NCI-H1417 treated with DMSO at 0.1 percent for 48 hours (cell line): ENCODE measurements at regions not wholly inside any gene's neighbourhood (a gene's known extent, or its start where the extent isn't known, plus 50 kb on each side); places are given as distances from the start of the nearest gene placed in this dataset.
"Not testable (repeated sequence)": the region's sequence is repeated elsewhere in the genome, so short reads cannot be mapped to it uniquely, and the experiment has no call there.

Experiments used
- DNase-seq: peaks from one replicate; lab custom pipeline; 2025; lab: John Stamatoyannopoulos, UW

DNA sequence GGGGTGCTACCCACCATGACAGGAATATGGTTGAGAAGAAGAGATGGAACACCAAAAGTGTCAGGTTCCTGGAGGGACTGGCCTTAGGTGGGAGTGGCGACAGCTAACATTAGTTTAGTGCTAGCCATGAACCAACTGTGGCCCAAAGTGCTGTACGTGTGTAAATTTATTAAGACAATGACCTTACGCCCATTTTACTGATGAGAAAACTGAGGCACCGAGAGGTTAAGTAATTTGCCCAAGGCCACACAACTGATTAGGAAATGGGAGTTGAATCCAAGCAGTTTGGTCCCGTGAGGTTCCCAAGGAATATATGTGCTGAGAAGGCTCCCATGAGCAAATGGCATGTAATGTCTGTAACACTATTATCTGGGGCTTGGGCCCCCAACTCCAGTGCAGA, 109.5 kb upstream of the SLC1A4 start:
- DNase-seq = no peak

DNA sequence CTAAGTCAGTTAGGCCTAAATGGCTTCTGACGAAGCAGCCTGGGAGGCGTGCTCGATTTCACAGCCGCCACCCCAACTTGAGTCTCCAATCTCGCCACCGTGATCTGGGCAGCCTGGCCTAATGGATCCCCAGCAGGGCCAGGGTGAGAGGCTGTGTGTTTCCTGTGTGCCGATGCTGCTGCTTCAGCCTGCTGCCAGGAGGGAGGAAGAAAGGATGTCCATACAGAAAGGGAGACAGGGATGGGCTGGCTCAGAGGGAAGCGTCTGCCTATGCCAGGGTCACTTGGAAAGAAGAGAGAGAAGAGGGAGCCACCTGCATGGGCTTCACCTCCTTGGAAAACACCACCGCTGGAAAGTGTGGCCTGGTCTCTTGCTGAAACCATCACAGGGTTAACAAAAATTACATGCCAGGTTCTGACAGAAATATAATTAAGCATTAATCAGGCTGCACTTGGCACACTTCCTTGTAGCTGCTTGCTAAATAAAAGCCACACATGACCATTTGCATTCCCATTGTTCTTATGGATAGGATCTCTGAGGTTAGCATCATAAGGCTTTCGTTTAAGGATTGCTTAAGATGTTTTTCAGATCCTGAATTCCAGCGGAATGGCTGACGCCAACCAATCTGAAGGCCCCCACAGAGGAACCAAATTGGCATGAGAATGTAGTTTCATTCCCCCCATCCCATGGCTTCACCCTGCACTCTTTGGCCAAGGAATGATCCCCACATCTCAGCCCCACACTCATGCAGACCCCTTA, 108.8 kb upstream of the SLC1A4 start:
- no peak for DNase-seq

DNA sequence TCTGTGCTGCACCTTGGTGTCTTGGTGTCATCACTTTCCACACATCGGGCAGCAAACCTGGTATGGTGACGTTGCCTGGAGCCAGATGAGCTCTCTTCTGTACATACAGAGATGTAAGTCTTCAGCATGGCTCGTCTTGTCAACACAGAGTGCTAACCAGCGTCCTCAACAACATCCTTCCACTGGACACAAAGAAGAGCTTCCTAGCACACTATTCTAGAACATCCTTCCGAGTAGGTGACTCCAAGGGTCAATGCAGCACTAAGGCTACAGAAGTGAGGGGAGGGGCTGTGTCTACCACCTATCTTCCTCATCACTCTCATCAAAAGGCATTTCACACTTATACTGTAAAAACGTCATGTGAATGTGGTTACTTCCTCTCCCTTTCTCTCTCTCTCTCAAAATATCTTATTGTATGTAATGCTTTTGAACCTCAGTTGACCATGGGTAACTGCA, 108.1 kb upstream of the SLC1A4 start:
- no peak for DNase-seq

DNA sequence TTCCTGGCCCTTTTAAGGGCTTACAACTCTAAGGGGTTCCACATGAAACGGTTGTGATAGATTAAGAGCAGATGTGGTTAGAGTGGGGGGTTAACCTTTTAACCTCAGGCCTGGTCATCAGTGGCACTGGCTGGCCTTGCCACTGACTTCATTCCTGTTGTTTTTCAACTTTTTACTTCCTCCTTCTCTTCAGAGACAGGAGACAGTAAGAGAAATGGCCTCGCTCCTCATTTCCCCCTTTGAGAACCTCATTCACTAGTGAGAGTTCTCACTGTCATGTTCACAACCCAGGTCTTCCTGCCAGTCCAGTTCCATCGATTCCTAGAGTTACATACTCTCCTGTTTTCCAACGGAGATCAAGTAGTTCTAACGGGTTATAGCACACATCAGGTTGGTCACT, 101.6 kb upstream of the SLC1A4 start:
- no peak for DNase-seq

DNA sequence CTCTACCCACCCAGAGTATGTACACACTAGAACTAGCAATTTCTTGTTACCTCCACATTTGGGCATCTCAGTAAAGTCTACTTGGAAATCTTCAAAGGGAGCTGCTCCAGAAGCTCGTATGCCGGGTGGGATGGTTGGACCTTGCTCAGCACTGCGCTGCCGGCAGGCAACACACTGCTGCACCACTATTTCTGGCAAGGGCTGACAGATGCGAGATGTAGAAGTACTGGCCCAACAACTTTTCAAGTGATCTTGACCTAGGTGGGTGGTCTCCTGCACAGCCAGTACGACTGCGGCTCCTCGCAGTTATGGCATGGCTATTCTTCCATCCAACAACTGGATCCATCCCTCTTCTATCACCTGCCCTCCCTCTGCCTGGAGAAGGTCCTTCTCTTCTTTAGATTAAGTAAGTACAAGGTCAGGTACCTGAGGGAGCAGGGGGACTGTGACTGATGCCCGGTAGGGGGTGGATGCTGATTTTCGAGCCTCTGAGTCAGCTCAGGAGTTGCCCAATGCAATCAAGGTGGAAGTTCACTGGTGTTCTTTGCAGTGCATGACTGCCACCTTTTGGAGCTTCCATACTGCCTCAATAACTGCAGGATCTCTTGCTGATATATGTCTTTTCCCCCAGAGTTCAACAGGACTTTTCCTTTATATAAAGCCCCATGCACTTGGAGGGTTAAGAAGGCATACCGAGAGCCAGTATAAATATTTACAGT, 100.4 kb upstream of the SLC1A4 start:
- DNase-seq = no peak

DNA sequence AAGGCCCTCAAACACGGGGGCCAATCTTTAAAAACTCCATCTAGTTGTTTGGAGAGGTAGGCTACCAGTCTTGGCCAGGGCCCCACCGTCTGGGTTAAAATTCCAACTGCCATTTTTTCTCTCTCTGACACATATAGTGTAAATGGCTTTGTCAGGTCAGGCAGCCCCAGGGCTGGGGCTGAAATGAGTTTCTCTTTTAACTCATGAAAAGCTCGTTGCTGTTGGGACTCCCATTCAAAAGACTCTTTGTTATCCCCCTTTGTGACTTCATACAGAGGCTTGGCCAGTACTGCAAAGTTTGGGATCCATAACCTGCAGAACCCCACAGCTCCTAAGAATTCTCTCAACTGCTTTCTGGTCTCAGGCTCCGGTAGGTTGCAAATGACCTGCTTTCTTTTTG, 99.4 kb upstream of the SLC1A4 start:
- DNase-seq = no peak

DNA sequence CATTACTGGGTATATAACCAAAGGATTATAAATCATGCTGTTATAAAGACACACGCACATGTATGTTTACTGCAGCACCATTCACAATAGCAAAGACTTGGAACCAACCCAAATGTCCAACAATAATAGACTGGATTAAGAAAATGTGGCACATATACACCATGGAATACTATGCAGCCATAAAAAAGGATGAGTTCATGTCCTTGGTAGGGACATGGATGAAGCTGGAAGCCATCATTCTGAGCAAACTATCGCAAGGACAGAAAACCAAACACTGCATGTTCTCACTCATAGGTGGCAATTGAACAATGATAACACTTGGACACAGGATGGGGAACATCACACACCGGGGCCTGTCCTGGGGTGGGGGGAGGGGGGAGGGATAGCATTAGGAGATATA, 92.6 kb upstream of the SLC1A4 start:
- DNase-seq = not testable (repeated sequence)

DNA sequence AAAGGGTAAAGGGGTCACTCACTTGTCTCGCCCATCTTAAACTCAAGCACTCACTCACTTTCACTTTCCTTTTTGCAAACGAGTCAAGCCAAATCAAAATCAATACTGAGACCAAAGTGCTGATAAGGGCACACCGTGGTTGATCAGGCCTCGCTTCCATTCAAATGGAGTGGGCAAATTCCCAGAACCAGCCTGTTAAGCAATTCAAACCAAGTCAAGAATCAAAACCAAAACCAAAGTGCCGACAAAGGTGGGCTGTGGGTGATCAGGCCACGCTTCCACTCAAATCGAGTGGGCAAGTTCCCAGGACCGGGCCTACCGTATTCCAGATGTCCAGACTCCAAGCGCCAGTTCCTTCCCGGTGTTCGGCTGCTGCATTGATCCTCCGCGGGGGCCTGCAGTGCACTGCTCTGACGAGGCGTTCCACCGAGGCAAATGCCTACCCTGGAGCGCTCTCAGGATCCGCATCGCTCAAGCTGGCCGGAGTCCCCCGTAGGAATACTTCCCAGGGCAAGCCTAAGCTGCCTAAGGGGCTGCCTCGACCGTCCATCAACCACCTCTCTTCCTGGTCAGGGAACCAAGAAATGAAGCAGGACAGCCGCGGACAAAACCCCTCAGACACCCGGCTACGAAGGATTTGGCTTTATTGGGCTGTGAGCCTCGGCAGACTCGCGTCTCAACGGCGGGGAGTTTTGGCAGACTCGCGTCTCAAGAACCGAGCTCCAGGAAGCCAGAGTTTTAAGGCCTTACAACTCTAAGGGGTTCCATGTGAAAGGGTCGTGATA, 89.9 kb upstream of the SLC1A4 start:
- no peak for DNase-seq

DNA sequence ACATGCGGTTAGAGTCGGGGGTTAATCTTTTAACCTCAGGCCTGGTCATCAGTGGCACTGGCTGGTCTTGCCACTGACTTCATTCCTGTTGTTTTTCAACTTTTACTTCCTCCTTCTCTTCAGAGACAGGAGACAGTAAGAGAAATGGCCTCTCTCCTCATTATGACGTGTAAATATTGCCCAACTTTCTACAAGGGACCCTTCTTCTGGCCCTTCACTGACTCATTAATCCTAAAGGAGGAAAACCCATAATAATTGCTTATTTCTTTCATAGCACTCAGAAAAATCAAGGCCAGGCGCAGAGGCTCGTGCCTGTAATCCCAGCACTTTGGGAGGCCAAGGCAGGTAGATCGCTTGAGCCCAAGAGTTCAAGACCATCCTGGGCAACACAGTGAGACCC, 89.3 kb upstream of the SLC1A4 start:
- DNase-seq = not testable (repeated sequence)

DNA sequence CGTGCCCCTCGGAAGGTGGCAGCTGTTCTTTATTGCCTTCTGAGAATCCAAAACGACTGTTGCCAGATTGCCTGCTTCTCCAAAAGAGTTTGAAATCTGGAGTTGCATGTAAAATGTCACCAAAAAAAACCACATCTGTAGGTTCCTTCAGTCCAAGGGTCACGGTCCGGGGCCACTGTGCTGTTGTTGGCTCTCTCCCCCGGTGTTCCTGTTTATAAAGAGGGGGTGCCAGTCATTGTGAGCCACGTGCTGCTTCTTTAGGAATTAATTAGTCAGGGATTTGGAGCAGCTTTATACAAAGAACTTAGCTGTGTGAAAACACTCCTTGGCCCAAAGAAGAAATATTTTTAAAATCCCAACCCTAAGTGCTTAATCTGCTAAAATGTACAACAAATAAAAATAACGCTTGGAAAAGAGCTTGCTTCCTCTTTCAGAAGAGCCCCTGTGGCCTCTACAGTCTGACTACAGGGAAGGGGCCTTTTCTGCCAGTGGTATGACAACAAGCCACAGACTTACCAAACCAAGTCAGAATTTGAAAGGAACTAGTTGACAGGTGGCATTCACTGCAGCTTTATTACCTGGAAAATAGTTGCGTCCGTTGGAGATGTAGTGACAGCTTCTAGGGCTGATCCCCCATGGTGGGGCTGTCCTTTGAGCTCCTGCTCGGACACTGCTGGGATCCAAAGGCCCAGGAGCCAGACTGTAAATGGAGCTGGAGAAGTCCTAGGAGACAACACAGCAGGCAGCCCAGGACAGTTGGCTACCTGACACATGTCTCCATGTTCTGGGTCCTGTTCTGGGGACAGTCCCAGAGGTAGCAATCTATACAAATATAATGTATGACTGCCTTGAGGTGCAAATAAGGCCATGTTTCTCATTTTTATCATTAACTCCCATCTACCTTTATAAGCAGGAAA, 84.5 kb upstream of the SLC1A4 start:
- no peak for DNase-seq

DNA sequence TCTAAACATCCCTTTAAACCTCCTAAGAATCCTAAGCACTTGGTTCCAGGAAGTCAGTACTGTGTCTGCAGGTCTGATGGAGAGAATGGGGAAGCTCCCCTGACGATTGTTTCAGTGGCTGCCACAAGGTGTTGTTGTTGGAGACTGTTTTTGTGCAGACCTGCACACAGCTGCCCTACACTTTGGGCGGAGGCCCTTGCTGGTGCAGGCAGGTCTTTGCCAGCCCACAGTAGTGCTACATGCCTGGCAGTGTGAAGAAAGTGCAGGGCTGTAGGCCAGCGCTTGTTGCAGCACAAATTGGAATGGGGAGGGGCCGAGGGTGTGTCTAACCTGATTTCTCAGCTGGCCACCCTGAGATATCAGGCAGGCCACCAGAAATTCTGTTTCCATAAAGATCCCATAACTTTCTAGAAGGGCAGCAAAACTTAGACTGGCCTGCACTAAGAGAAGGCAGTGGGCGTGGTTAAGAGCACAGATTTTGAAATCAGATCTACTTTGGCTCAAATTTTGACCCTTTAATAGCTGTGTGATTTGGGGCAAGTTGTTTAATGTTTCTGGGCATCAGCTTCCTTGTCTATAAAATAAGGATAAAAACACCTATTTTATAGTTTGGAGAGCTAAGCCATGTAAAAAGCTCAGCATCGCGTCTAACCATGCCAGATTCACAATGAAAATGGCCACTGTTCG, 83.7 kb upstream of the SLC1A4 start:
- no peak for DNase-seq

DNA sequence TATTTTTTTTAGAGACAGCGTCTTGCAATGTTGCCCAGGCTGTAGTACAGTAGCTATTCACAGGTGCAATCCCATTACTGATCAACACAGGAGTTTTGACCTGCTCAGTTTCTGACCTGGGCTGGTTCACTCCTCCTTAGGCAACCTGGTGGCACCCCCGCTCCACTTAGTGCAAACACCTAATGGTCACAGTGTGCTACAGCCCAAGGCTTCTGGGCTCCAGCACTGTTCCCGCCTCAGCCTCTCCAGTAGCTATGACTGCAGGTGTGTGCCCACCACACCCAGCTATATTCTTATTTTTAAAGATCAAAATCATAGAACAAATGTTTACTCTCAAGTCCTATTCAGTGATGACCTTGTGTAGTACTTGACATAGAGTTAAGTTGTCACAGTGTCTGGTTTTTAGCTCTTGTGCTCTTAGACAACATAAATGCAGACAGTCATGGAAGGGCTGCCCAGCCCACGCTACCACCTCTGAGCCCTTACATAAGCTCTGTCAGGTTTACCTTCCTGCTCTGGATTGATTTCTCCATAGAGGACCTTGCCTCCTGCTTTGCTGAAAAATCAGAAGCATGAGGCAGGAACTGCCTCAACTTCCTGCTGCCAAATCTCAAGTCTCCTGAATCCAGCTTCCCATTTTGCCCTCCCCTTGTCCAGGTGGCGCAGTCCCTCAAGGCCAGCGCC, 82.2 kb upstream of the SLC1A4 start:
- DNase-seq = no peak

DNA sequence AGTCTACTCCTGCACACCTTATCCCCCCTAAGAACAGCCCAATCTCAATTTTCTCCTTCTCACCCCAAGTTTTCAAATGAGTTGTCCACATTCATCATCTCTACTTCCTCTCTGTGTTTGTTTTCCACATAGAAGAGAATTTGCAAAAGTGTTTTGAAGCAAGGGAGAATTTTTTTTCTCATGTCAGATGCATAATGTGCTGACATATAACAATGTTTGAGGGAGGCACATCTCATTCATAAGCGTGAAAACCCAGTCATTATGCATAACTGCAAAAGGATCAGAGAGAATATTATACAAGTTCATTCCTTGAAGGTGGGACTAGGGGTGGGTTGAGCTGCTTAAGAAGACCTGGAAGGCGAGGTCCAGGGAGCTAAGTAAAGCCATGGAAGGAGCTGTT, 80.8 kb upstream of the SLC1A4 start:
- DNase-seq = no peak

DNA sequence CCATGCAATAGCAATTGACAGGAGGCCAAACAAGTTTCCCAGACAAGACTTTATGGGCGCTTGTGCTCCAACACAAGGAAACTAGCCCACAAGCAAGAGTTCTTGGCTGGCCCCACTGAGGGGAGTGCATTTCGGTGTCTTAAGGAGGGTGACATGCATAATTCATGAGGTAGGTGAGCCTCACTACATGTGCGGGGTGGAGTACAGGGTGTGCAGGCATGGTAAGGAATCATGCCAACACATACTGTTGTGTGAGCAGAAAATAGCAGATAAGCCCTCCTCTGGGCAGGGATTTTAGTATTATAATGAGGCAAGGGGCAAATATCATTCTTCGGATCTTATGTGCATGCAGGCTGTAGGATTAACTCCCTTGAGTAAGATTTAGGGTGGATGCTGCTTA, 78.7 kb upstream of the SLC1A4 start:
- DNase-seq = no peak

DNA sequence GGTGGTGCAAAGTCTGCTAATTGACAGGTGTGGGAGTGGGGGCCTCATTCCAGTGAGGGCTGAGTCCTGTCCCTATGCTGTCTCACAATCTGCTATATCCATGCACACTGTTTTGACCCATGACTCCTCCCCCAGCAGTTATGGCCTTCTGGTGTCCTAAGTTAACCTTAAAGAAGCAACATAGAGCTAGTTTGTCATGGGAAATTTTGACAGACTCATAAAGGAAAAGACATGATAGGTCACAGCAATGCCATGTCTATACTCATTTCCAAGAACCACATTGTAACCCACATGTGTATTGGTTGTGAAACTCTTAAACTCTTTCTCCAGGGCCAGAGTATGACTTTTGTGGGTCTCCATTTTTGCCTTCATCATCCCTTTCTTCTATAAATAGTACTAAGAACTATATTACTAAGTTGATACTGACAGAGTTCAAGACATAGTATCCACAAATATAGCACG, 78.2 kb upstream of the SLC1A4 start:
- DNase-seq = no peak

DNA sequence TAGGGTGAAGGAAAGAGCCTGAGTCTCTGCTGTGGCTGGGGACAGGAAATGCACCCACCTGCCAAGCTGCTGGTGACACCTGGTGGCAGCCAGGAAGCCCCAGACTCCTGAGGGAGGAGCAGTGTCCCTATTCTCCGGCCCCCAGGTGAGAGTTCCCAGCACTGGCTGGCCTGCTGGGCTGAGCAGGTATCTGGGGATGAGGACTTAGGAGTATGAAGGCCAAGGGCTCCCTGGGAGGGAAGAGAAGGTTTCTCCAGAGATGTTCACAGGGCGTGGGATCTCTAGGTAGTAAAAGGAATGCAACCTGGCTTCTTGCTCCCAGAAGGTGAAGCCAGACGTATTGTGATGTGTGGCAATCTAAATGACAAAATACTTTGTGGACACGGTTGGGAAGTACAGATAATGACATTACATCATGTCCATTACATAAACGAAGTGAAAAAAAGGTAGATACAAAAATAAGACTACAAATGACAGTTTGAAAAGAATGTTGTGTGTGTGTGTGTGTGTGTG, 75.8 kb upstream of the SLC1A4 start:
- no peak for DNase-seq

DNA sequence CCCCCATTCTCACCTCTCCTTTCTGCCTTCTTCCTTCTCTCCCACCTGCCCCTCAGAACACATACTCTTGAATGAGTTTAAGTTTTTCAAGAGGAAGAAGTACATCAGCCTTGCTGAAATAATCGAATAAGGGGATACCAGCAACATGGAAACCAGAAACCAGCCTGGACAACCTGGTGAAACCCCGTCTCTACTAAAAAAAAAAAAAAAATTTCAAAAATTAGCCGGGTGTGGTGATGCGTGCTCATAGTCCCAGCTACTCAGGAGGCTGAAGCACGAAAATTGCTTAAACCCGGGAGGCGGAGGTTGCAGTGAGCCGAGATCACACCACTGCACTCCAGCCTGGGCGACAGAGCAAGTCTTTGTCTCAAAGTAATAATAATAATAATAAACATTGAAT, 75.0 kb upstream of the SLC1A4 start:
- DNase-seq = no peak

DNA sequence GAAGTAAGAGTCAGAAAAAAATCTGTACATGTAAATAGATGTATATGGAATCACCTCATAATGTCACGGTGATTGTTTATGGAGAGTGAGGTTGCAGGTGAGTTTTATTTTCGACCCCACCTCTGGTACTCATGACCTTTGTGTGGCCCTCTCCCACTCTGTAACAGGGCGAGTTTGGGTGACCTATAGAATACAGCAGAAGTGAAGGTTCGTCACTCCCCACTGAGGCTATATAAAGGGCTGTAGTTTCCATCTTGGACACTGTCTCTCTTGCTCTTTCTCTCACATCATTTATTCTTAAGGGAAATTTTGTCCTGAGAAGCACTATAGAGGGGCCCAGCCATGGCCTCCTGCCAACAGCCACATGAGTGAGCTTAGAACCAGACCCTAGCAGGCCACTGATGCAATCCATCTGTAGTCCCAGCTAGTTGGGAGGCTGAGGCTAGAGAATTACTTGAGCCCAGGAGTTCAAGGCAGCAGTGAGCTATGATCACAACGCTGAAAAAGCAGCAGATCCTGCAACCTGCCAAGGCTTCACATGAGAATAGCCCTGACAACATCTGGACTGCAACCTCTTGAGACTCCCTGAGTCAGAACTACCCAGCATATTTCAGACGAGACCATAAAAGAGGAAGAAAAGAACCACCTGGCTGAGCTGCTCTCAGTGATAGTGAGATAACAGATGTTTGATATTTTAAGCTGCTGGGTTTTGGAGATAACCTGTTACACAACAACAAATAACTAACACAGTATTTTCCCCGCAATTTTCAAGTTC, 74.3 kb upstream of the SLC1A4 start:
- DNase-seq = no peak

DNA sequence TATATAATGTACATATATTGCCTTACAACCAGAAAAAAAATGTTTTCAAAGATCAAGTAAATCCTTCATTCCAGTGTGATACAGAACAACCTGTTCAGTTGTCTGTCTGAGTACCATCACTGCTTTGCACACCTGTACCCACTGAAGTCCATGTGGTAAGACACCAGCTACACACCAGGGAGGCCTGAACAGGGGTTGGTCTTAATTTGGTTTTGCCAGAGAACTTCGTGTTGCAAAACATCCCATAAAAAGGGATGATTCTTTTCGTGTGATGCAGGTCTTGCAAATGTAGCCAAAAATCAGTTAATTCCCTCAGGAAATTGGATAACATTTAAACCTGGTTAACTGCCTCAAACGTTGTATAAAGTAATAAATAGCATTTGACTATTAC, 73.7 kb upstream of the SLC1A4 start:
- no peak for DNase-seq
